ENCODE measurements at regions not wholly inside any gene's neighbourhood (a gene's known extent, or its start where the extent isn't known, plus 50 kb on each side); places are given as distances from the start of the nearest gene placed in this dataset.

- Histone ChIP-seq H3K27me3 (no peaks in the 10 kb centered on the region), H3K27ac (no peak overlapping the region), H3K4me3 (no peak overlapping the region), H3K4me1 (no peaks in the 10 kb centered on the region), H3K36me3 (no peaks in the 10 kb centered on the region), H3K9me3 (no peaks in the 10 kb centered on the region)
- intact Hi-C loops (cut with DNase I), result no loop called here
- DNase-seq (no peak), FAIRE-seq (no peak), ATAC-seq (no peak)
- no peak for TF ChIP-seq CTCF (IDR thresholded peaks at IDR 0.05)
- 75 to 85% methylated on average over 4 of the region's 4 CpGs for WGBS, 2 donors
Measured at GRCh38 chr3:178417736-178418135, 118.5 kb upstream of the KCNMB2 start.

GRCh38 chr3:178419071-178419470 is 117.2 kb upstream of the KCNMB2 start:
- no peak for DNase-seq

GRCh38 chr3:178420033-178420432 is 116.2 kb upstream of the KCNMB2 start:
- DNase-seq (no peak), FAIRE-seq (no peak), ATAC-seq (peak in 1 of 4 donors; percentile 44)
- H3K27ac ChIP-seq, result peak overlapping the region in 1 of 4 donors; percentile 18
- intact Hi-C loops (cut with DNase I), result no loop called here
- 54 to 70% methylated on average over 1 of the region's 1 CpG for WGBS, 2 donors
- no peaks in the 10 kb centered on the region for H3K9me3 ChIP-seq
- H3K27me3 ChIP-seq, result no peaks in the 10 kb centered on the region
- no peaks in the 10 kb centered on the region for H3K36me3 ChIP-seq
- TF ChIP-seq CTCF (IDR thresholded peaks at IDR 0.05), result no peak
- no peak overlapping the region for H3K4me3 ChIP-seq
- no peaks in the 10 kb centered on the region for H3K4me1 ChIP-seq

More at GRCh38 chr3:178419071-178419470, 117.2 kb upstream of the KCNMB2 start:
- H3K9me3 ChIP-seq, result no peaks in the 10 kb centered on the region
- peak overlapping the region in 1 of 4 donors; percentile 18 for H3K27ac ChIP-seq
- FAIRE-seq (no peak), ATAC-seq (peak in 2 of 4 donors; percentile 70 to 78)
- no peak for TF ChIP-seq CTCF (IDR thresholded peaks at IDR 0.05)
- H3K36me3 ChIP-seq, result no peaks in the 10 kb centered on the region
- H3K27me3 ChIP-seq, result no peaks in the 10 kb centered on the region
- intact Hi-C loops (cut with DNase I), result no loop called here
- 38 to 41% methylated on average over 4 of the region's 4 CpGs for WGBS, 2 donors
- no peaks in the 10 kb centered on the region for H3K4me1 ChIP-seq
- H3K4me3 ChIP-seq, result no peak overlapping the region

GRCh38 chr3:178421069-178421468 is 115.2 kb upstream of the KCNMB2 start:
- no peak overlapping the region for H3K4me3 ChIP-seq
- no peaks in the 10 kb centered on the region for H3K9me3 ChIP-seq
- peak in 3 of 4 donors; percentile 42 to 81 (median 69) for ATAC-seq
- H3K27ac ChIP-seq, result no peak overlapping the region
- 21 to 28% methylated on average over 1 of the region's 1 CpG for WGBS, 2 donors
- intact Hi-C loops (cut with DNase I), result no loop called here
- H3K4me1 ChIP-seq, result no peaks in the 10 kb centered on the region
- FAIRE-seq, result no peak
- H3K27me3 ChIP-seq, result no peaks in the 10 kb centered on the region
- DNase-seq, result no peak
- no peak for TF ChIP-seq CTCF (IDR thresholded peaks at IDR 0.05)
- no peaks in the 10 kb centered on the region for H3K36me3 ChIP-seq

- ATAC-seq (no peak), FAIRE-seq (no peak), DNase-seq (no peak)
- H3K9me3 ChIP-seq, result no peaks in the 10 kb centered on the region
- H3K4me3 ChIP-seq, result no peak overlapping the region
- intact Hi-C loops (cut with DNase I), result no loop called here
- H3K4me1 ChIP-seq, result no peaks in the 10 kb centered on the region
- no peak overlapping the region for H3K27ac ChIP-seq
- no peaks in the 10 kb centered on the region for H3K36me3 ChIP-seq
- H3K27me3 ChIP-seq, result no peaks in the 10 kb centered on the region
- TF ChIP-seq CTCF (IDR thresholded peaks at IDR 0.05), result no peak
Measured at GRCh38 chr3:178422406-178422805, 113.8 kb upstream of the KCNMB2 start.

Data from pancreas (tissue), 10 donors.